Astrocyte of the hippocampus (primary cell): ENCODE measurements at regions not wholly inside any gene's neighbourhood (a gene's known extent, or its start where the extent isn't known, plus 50 kb on each side); places are given as distances from the start of the nearest gene placed in this dataset.
"Not testable (repeated sequence)": the region's sequence is repeated elsewhere in the genome, so short reads cannot be mapped to it uniquely, and the experiment has no call there.

Experiments
- DNase-seq: peaks from one replicate; pipeline ENCODE4 v3.0.0; 2011; ENCODE audit warnings: low read depth, low spot score

- DNase-seq: no peak
Observed at GRCh38 chr5:86671536-86671935, 53.8 kb downstream of the COX7C start.

- DNase-seq: no peak
Observed at GRCh38 chr5:86674069-86674468, 56.3 kb downstream of the COX7C start.

- DNase-seq: peak; percentile 64
Observed at GRCh38 chr5:86675311-86675710, 57.6 kb downstream of the COX7C start.

GRCh38 chr5:86679529-86679928 lies 61.8 kb downstream of the COX7C start:
- DNase-seq: peak; percentile 94

- no peak for DNase-seq
Observed at GRCh38 chr5:86679949-86680348, 62.2 kb downstream of the COX7C start.

- peak; percentile 15 for DNase-seq
Observed at GRCh38 chr5:86684222-86684621, 66.5 kb downstream of the COX7C start.

GRCh38 chr5:86686046-86686445 lies 68.3 kb downstream of the COX7C start:
- DNase-seq: no peak

GRCh38 chr5:86688406-86688805 lies 70.7 kb downstream of the COX7C start:
- no peak for DNase-seq

- DNase-seq: no peak
Observed at GRCh38 chr5:86689103-86689729, 71.5 kb downstream of the COX7C start.

- no peak for DNase-seq
Observed at GRCh38 chr5:86709157-86709881, 91.6 kb downstream of the COX7C start.

- DNase-seq: no peak
Observed at GRCh38 chr5:86716121-86716520, 98.4 kb downstream of the COX7C start.

GRCh38 chr5:86731319-86732117 lies 113.8 kb downstream of the COX7C start:
- not testable (repeated sequence) for DNase-seq

GRCh38 chr5:86735370-86735769 lies 117.6 kb downstream of the COX7C start:
- DNase-seq: no peak

GRCh38 chr5:86737579-86737978 lies 119.8 kb downstream of the COX7C start:
- DNase-seq: no peak

- DNase-seq: no peak
Observed at GRCh38 chr5:86748538-86749105, 130.9 kb downstream of the COX7C start.

GRCh38 chr5:86749841-86750240 lies 132.1 kb downstream of the COX7C start:
- DNase-seq: no peak

GRCh38 chr5:86756839-86757238 lies 139.1 kb downstream of the COX7C start:
- no peak for DNase-seq

- peak; percentile 46 for DNase-seq
Observed at GRCh38 chr5:86757824-86758223, 140.1 kb downstream of the COX7C start.

GRCh38 chr5:86760661-86761060 lies 142.9 kb downstream of the COX7C start:
- peak; percentile 4 for DNase-seq

GRCh38 chr5:86763929-86764328 lies 146.2 kb downstream of the COX7C start:
- no peak for DNase-seq

GRCh38 chr5:86765778-86766502 lies 148.2 kb downstream of the COX7C start:
- DNase-seq: no peak
